ENCODE measurements at regions not wholly inside any gene's neighbourhood (a gene's known extent, or its start where the extent isn't known, plus 50 kb on each side); places are given as distances from the start of the nearest gene placed in this dataset.
"Not testable (repeated sequence)": the region's sequence is repeated elsewhere in the genome, so short reads cannot be mapped to it uniquely, and the experiment has no call there.

GRCh38 chr2:64280812-64281211 is 136.6 kb upstream of the PELI1 start:
- not testable (repeated sequence) for H3K27ac ChIP-seq (ENCODE audit: low read length, poor library complexity, severe bottlenecking); H3K18ac ChIP-seq (ENCODE audit: low read depth in 1 of 2, low read length in 2 of 2); H3K79me1 ChIP-seq (replicated peaks; ENCODE audit: low read length, poor library complexity, severe bottlenecking); H3K4ac ChIP-seq (ENCODE audit: low read depth in 1 of 2, low read length in 2 of 2); H3K23ac ChIP-seq (ENCODE audit: low read length in 2 of 2); H3K9me3 ChIP-seq (ENCODE audit: control insufficient read depth, low read length); H3K9ac ChIP-seq (ENCODE audit: low read length); H4K8ac ChIP-seq (ENCODE audit: low read length); H2AK5ac ChIP-seq (ENCODE audit: low read length, severe bottlenecking); H2BK5ac ChIP-seq (ENCODE audit: low read depth, low read length, poor library complexity, severe bottlenecking); H3K4me3 ChIP-seq (ENCODE audit: insufficient read depth in 1 of 2, low read depth in 1 of 2, low read length in 2 of 2); H2BK12ac ChIP-seq (ENCODE audit: low read length in 2 of 2); H2BK120ac ChIP-seq (ENCODE audit: low read depth, low read length); H3K27me3 ChIP-seq (ENCODE audit: control insufficient read depth in 1 of 2, insufficient read depth in 1 of 2, low read length in 2 of 2); H3K14ac ChIP-seq (ENCODE audit: low read length in 2 of 2); H3K36me3 ChIP-seq (ENCODE audit: control insufficient read depth in 1 of 2, insufficient read depth in 2 of 2, low read depth in 1 of 2, low read length in 2 of 2); H3K4me2 ChIP-seq (ENCODE audit: low read length, poor library complexity, severe bottlenecking); H2BK15ac ChIP-seq (ENCODE audit: low read depth, poor library complexity, severe bottlenecking); H2AFZ ChIP-seq (ENCODE audit: low read depth, low read length); DNase-seq
- WGBS, result no CpG with 5 or more reads among the region's 2 CpGs
- H4K91ac ChIP-seq (ENCODE audit: low read length), result peak overlapping the region; percentile 81
- peaks cover 17% of the 10 kb centered on the region for H3K4me1 ChIP-seq (ENCODE audit: control insufficient read depth, insufficient read depth, low read depth, low read length)

GRCh38 chr2:64283006-64283570 is 138.9 kb upstream of the PELI1 start:
- Histone ChIP-seq H3K4me3 (ENCODE audit: insufficient read depth in 1 of 2, low read depth in 1 of 2, low read length in 2 of 2) (no peak overlapping the region), H4K8ac (ENCODE audit: low read length) (no peak overlapping the region), H3K27ac (ENCODE audit: low read length, poor library complexity, severe bottlenecking) (peak overlapping the region; percentile 29), H3K9me3 (ENCODE audit: control insufficient read depth, low read length) (no peaks in the 10 kb centered on the region), H4K91ac (ENCODE audit: low read length) (no peak overlapping the region), H3K18ac (ENCODE audit: low read depth in 1 of 2, low read length in 2 of 2) (peak overlapping the region in 1 of 2 experiments; percentile 42), H3K23ac (ENCODE audit: low read length in 2 of 2) (no peak overlapping the region), H3K79me1 (replicated peaks; ENCODE audit: low read length, poor library complexity, severe bottlenecking) (no peaks in the 10 kb centered on the region), H3K14ac (ENCODE audit: low read length in 2 of 2) (peak overlapping the region in 1 of 2 experiments; percentile 31), H3K36me3 (ENCODE audit: control insufficient read depth in 1 of 2, insufficient read depth in 2 of 2, low read depth in 1 of 2, low read length in 2 of 2) (no peaks in the 10 kb centered on the region), H3K4me2 (ENCODE audit: low read length, poor library complexity, severe bottlenecking) (no peak overlapping the region), H2AFZ (ENCODE audit: low read depth, low read length) (no peak overlapping the region), H2BK12ac (ENCODE audit: low read length in 2 of 2) (no peak overlapping the region), H3K4me1 (ENCODE audit: control insufficient read depth, insufficient read depth, low read depth, low read length) (peaks cover 9% of the 10 kb centered on the region), H3K27me3 (ENCODE audit: control insufficient read depth in 1 of 2, insufficient read depth in 1 of 2, low read length in 2 of 2) (peaks cover 0 to 8% of the 10 kb centered on the region in 2 experiments), H2BK5ac (ENCODE audit: low read depth, low read length, poor library complexity, severe bottlenecking) (peak overlapping the region; percentile 15), H2AK5ac (ENCODE audit: low read length, severe bottlenecking) (peak overlapping the region; percentile 61), H2BK120ac (ENCODE audit: low read depth, low read length) (peak overlapping the region; percentile 52), H3K9ac (ENCODE audit: low read length) (no peak overlapping the region), H3K4ac (ENCODE audit: low read depth in 1 of 2, low read length in 2 of 2) (peak overlapping the region in 1 of 2 experiments; percentile 8), H2BK15ac (ENCODE audit: low read depth, poor library complexity, severe bottlenecking) (no peak overlapping the region)
- WGBS, result 95% methylated on average over 5 of the region's 5 CpGs
- no peak for DNase-seq

- peak overlapping the region; percentile 0 for H3K4me2 ChIP-seq (ENCODE audit: low read length, poor library complexity, severe bottlenecking)
- peak; percentile 80 for DNase-seq
- 51% methylated on average over 13 of the region's 15 CpGs for WGBS
- no peak overlapping the region for H3K23ac ChIP-seq (ENCODE audit: low read length in 2 of 2)
- no peaks in the 10 kb centered on the region for H3K9me3 ChIP-seq (ENCODE audit: control insufficient read depth, low read length)
- peak overlapping the region in 1 of 2 experiments; percentile 52 for H3K4me3 ChIP-seq (ENCODE audit: insufficient read depth in 1 of 2, low read depth in 1 of 2, low read length in 2 of 2)
- peak overlapping the region; percentile 34 to 87 for H2BK12ac ChIP-seq (ENCODE audit: low read length in 2 of 2)
- peak overlapping the region; percentile 52 for H2BK120ac ChIP-seq (ENCODE audit: low read depth, low read length)
- no peak overlapping the region for H3K9ac ChIP-seq (ENCODE audit: low read length)
- peaks cover 0 to 8% of the 10 kb centered on the region in 2 experiments for H3K27me3 ChIP-seq (ENCODE audit: control insufficient read depth in 1 of 2, insufficient read depth in 1 of 2, low read length in 2 of 2)
- H2BK5ac ChIP-seq (ENCODE audit: low read depth, low read length, poor library complexity, severe bottlenecking), result no peak overlapping the region
- H4K91ac ChIP-seq (ENCODE audit: low read length), result peak overlapping the region; percentile 54
- no peaks in the 10 kb centered on the region for H3K36me3 ChIP-seq (ENCODE audit: control insufficient read depth in 1 of 2, insufficient read depth in 2 of 2, low read depth in 1 of 2, low read length in 2 of 2)
- H2BK15ac ChIP-seq (ENCODE audit: low read depth, poor library complexity, severe bottlenecking), result no peak overlapping the region
- H3K18ac ChIP-seq (ENCODE audit: low read depth in 1 of 2, low read length in 2 of 2), result peak overlapping the region in 1 of 2 experiments; percentile 42
- peak overlapping the region; percentile 29 for H3K27ac ChIP-seq (ENCODE audit: low read length, poor library complexity, severe bottlenecking)
- H2AK5ac ChIP-seq (ENCODE audit: low read length, severe bottlenecking), result no peak overlapping the region
- H2AFZ ChIP-seq (ENCODE audit: low read depth, low read length), result no peak overlapping the region
- H4K8ac ChIP-seq (ENCODE audit: low read length), result peak overlapping the region; percentile 85
- H3K79me1 ChIP-seq (replicated peaks; ENCODE audit: low read length, poor library complexity, severe bottlenecking), result no peaks in the 10 kb centered on the region
- peaks cover 9% of the 10 kb centered on the region for H3K4me1 ChIP-seq (ENCODE audit: control insufficient read depth, insufficient read depth, low read depth, low read length)
- H3K4ac ChIP-seq (ENCODE audit: low read depth in 1 of 2, low read length in 2 of 2), result peak overlapping the region in 1 of 2 experiments; percentile 11
- H3K14ac ChIP-seq (ENCODE audit: low read length in 2 of 2), result no peak overlapping the region
These were observed 139.6 kb upstream of the PELI1 start for GRCh38 chr2:64283641-64284361.

- WGBS, result 98% methylated on average over 3 of the region's 3 CpGs
- Histone ChIP-seq H2BK12ac (ENCODE audit: low read length in 2 of 2) (peak overlapping the region; percentile 59 to 76), H3K4me1 (ENCODE audit: control insufficient read depth, insufficient read depth, low read depth, low read length) (peaks cover 9% of the 10 kb centered on the region), H3K36me3 (ENCODE audit: control insufficient read depth in 1 of 2, insufficient read depth in 2 of 2, low read depth in 1 of 2, low read length in 2 of 2) (no peaks in the 10 kb centered on the region), H3K4me3 (ENCODE audit: insufficient read depth in 1 of 2, low read depth in 1 of 2, low read length in 2 of 2) (no peak overlapping the region), H3K9me3 (ENCODE audit: control insufficient read depth, low read length) (no peaks in the 10 kb centered on the region), H4K8ac (ENCODE audit: low read length) (peak overlapping the region; percentile 66), H4K91ac (ENCODE audit: low read length) (peak overlapping the region; percentile 84), H2AK5ac (ENCODE audit: low read length, severe bottlenecking) (peak overlapping the region; percentile 70), H3K27ac (ENCODE audit: low read length, poor library complexity, severe bottlenecking) (no peak overlapping the region), H3K4ac (ENCODE audit: low read depth in 1 of 2, low read length in 2 of 2) (peak overlapping the region; percentile 5 to 24), H3K9ac (ENCODE audit: low read length) (no peak overlapping the region), H2BK5ac (ENCODE audit: low read depth, low read length, poor library complexity, severe bottlenecking) (no peak overlapping the region), H2BK15ac (ENCODE audit: low read depth, poor library complexity, severe bottlenecking) (peak overlapping the region; percentile 8), H3K23ac (ENCODE audit: low read length in 2 of 2) (no peak overlapping the region), H3K4me2 (ENCODE audit: low read length, poor library complexity, severe bottlenecking) (no peak overlapping the region), H3K27me3 (ENCODE audit: control insufficient read depth in 1 of 2, insufficient read depth in 1 of 2, low read length in 2 of 2) (peaks cover 0 to 8% of the 10 kb centered on the region in 2 experiments), H3K14ac (ENCODE audit: low read length in 2 of 2) (peak overlapping the region in 1 of 2 experiments; percentile 35), H2AFZ (ENCODE audit: low read depth, low read length) (no peak overlapping the region), H3K18ac (ENCODE audit: low read depth in 1 of 2, low read length in 2 of 2) (peak overlapping the region; percentile 59 to 60), H2BK120ac (ENCODE audit: low read depth, low read length) (peak overlapping the region; percentile 23), H3K79me1 (replicated peaks; ENCODE audit: low read length, poor library complexity, severe bottlenecking) (no peaks in the 10 kb centered on the region)
- DNase-seq, result no peak
These were observed 140.5 kb upstream of the PELI1 start for GRCh38 chr2:64284751-64285150.
